Peyer's patch (tissue), 4 donors: ENCODE measurements at regions not wholly inside any gene's neighbourhood (a gene's known extent, or its start where the extent isn't known, plus 50 kb on each side); places are given as distances from the start of the nearest gene placed in this dataset.

Experiments
- POLR2A ChIP-seq, 2 donors: fragments of 450-650 bp; IDR thresholded peaks; one replicate each; pipeline ENCODE4 v1.5.1; 2017; ENCODE audit warnings: antibody characterized with exemption in 2 of 2, mild to moderate bottlenecking in 2 of 2, moderate library complexity in 2 of 2
- TF ChIP-seq, protein P1 (sequence below), 6 experiments: fragments of 450-650 bp in 4 of 6; fragments of 200-600 bp in 2 of 6; sonication (generic) in 1 of 6; IDR thresholded peaks; one replicate each; pipeline ENCODE4 v1.5.1; 2017 to 2019; ENCODE audit warnings: antibody characterized with exemption in 6 of 6, mild to moderate bottlenecking in 3 of 6, moderate library complexity in 1 of 6

DNA sequence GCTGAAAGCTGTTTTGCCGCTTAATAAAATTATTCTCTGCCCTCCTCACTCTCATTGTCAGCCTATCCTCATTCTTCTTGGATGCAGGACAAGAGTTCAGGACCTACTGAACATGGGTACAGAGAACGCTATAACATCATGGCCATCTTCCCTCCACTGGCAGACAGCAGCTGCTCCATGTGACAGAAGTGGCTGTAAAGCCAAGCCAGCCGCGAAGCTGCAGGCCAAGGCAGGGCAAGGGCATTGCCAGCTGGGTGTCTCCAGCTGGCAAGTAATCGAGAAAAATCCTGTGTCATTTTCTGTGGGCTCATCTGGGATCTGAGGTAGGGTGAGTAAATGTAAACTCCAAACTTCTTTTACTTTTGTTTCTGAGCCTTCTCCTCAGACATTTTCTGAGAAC is 84.8 kb downstream of the SLC25A46 start:
- TF ChIP-seq, protein P1, sequence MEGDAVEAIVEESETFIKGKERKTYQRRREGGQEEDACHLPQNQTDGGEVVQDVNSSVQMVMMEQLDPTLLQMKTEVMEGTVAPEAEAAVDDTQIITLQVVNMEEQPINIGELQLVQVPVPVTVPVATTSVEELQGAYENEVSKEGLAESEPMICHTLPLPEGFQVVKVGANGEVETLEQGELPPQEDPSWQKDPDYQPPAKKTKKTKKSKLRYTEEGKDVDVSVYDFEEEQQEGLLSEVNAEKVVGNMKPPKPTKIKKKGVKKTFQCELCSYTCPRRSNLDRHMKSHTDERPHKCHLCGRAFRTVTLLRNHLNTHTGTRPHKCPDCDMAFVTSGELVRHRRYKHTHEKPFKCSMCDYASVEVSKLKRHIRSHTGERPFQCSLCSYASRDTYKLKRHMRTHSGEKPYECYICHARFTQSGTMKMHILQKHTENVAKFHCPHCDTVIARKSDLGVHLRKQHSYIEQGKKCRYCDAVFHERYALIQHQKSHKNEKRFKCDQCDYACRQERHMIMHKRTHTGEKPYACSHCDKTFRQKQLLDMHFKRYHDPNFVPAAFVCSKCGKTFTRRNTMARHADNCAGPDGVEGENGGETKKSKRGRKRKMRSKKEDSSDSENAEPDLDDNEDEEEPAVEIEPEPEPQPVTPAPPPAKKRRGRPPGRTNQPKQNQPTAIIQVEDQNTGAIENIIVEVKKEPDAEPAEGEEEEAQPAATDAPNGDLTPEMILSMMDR (IDR thresholded peaks at IDR 0.05) = no peak
- no peak for TF ChIP-seq POLR2A (IDR thresholded peaks at IDR 0.05)
